PC-3 (cell line): ENCODE measurements at regions not wholly inside any gene's neighbourhood (a gene's known extent, or its start where the extent isn't known, plus 50 kb on each side); places are given as distances from the start of the nearest gene placed in this dataset.

Experiments
- ATAC-seq: fragments of 200-7000 bp; cut with Tn5 transposase; 2 replicates; pipeline ENCODE4 v1.9.1; 2020; ENCODE audit warnings: mild to moderate bottlenecking, moderate library complexity
- BruUV-seq: library from RNA; stranded (reverse); fragments of 400-500 nt; replicated peaks from 2 replicates; lab custom pipeline; 2021; lab: Mats Ljungman, UMichigan
- CTCF ChIA-PET: fragments of 300-600 bp; sonication (Branson Sonifier 250); formaldehyde crosslinking; loops from one replicate; lab custom pipeline; 2022; ENCODE audit warnings: antibody characterized with exemption; lab: Charles Lee
- POLR2A ChIA-PET: fragments of 300-600 bp; sonication (Branson Sonifier 250); formaldehyde crosslinking; loops from one replicate; lab custom pipeline; 2022; ENCODE audit warnings: antibody characterized with exemption; ENCODE audit not compliant: unreplicated experiment; lab: Charles Lee
- DNase-seq: peaks from one replicate; pipeline ENCODE4 v3.0.0-alpha.2; 2015
- H2AFZ ChIP-seq: fragments of 300-600 bp; sonication (generic); 2 replicates; pipeline ENCODE4 v1.6.0; 2016; ENCODE audit warnings: antibody characterized with exemption, low read length
- H3F3A ChIP-seq: fragments of 300-600 bp; sonication (generic); one replicate; pipeline ENCODE4 v1.6.0; 2017; ENCODE audit warnings: antibody characterized with exemption, low read length, control low read depth, mild to moderate bottlenecking; ENCODE audit not compliant: unreplicated experiment
- H3K27ac ChIP-seq: fragments of 300-600 bp; sonication (generic); 2 replicates; pipeline ENCODE4 v1.5.1; 2016; ENCODE audit warnings: mild to moderate bottlenecking, low read length
- H3K27me3 ChIP-seq: fragments of 300-600 bp; sonication (generic); 2 replicates; pipeline ENCODE4 v1.6.1; 2016; ENCODE audit warnings: low read length, mixed read lengths
- H3K36me3 ChIP-seq: fragments of 300-600 bp; sonication (generic); 2 replicates; pipeline ENCODE4 v1.6.1; 2016; ENCODE audit warnings: low read depth, mixed run types, low read length, mixed read lengths
- H3K4me1 ChIP-seq: fragments of 300-600 bp; sonication (generic); 2 replicates; pipeline ENCODE4 v1.5.1; 2016; ENCODE audit warnings: low read length; ENCODE audit not compliant: insufficient read depth
- H3K4me2 ChIP-seq: fragments of 300-600 bp; sonication (generic); 2 replicates; pipeline ENCODE4 v1.6.0; 2016; ENCODE audit warnings: low read length
- H3K4me3 ChIP-seq: fragments of 300-600 bp; sonication (generic); 2 replicates; pipeline ENCODE4 v1.5.1; 2016; ENCODE audit warnings: mild to moderate bottlenecking, low read length, mixed read lengths
- H3K79me2 ChIP-seq: fragments of 300-600 bp; sonication (generic); 2 replicates; pipeline ENCODE4 v1.6.1; 2017; ENCODE audit warnings: low read length, mixed read lengths
- H3K9ac ChIP-seq: fragments of 300-600 bp; sonication (generic); 2 replicates; pipeline ENCODE4 v1.6.0; 2016; ENCODE audit warnings: mild to moderate bottlenecking, low read length
- H3K9me2 ChIP-seq: fragments of 300-600 bp; sonication (generic); replicated peaks from 2 replicates; pipeline ENCODE4 v1.6.1; 2016; ENCODE audit warnings: mixed run types, low read length, mixed read lengths
- H3K9me3 ChIP-seq: fragments of 300-600 bp; sonication (generic); 2 replicates; pipeline ENCODE4 v1.6.1; 2016; ENCODE audit warnings: low read length, mixed read lengths
- H4K20me1 ChIP-seq: fragments of 300-600 bp; sonication (generic); 2 replicates; pipeline ENCODE4 v1.6.1; 2016; ENCODE audit warnings: low read length, mixed read lengths
- CTCF ChIP-seq: fragments of 300-600 bp; sonication (generic); conservative IDR thresholded peaks from 2 replicates; pipeline ENCODE4 v1.5.1; 2017; ENCODE audit warnings: antibody characterized with exemption, low read depth, mild to moderate bottlenecking, low read length
- EZH2 ChIP-seq: fragments of 300-600 bp; sonication (generic); IDR thresholded peaks from one replicate; pipeline ENCODE4 v1.6.1; 2017; ENCODE audit warnings: antibody characterized with exemption, mild to moderate bottlenecking, low read length; ENCODE audit not compliant: unreplicated experiment
- EZH2phosphoT487 ChIP-seq: fragments of 300-600 bp; sonication (generic); IDR thresholded peaks from 2 replicates; pipeline ENCODE4 v1.6.1; 2018; ENCODE audit warnings: mild to moderate bottlenecking, antibody characterized with exemption, low read length, borderline replicate concordance
- intact Hi-C: fragments of 100-400 bp; cut with micrococcal nuclease; formaldehyde crosslinking; loops from 2 replicates; pipeline ENCODE4 v1.9.0; 2023

- Histone ChIP-seq H3F3A (no peaks in the 10 kb centered on the region), H3K9me3 (no peaks in the 10 kb centered on the region), H4K20me1 (no peaks in the 10 kb centered on the region), H3K9me2 (no peaks in the 10 kb centered on the region), H3K27me3 (no peaks in the 10 kb centered on the region), H2AFZ (no peak overlapping the region), H3K36me3 (no peaks in the 10 kb centered on the region), H3K4me3 (no peak overlapping the region), H3K4me1 (peaks cover 37% of the 10 kb centered on the region), H3K27ac (no peak overlapping the region), H3K79me2 (no peaks in the 10 kb centered on the region), H3K9ac (no peak overlapping the region), H3K4me2 (no peak overlapping the region)
- DNase-seq = no peak
- ChIA-PET CTCF (no interaction called here), POLR2A (no interaction called here)
- BruUV-seq = no TSS peak
- no peak for TF ChIP-seq CTCF
- no peak for ATAC-seq
- intact Hi-C loops = no loop called here
These were observed 393.0 kb downstream of the LRRIQ3 start for GRCh38 chr1:73804935-73805334.

DNA sequence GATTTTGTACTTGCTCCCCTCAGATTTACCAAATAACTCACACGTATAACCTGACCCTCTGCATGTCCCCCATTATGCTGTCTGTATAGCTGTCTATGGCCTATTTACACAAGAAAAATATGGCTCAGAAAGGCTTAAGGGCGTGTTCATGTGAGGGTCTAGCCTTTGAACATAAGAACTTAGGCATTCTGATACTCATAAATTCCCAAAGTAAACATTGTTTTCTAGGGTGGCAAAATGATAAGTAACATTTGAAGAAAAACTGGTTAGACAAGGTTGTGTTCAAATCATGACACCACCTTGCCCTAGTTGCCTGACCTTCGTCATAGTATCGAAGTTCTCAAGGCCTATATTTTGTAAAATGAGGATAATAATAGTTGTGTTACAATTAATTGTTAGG is 394.6 kb downstream of the LRRIQ3 start:
- no peak for ATAC-seq
- ChIA-PET CTCF (no interaction called here), POLR2A (no interaction called here)
- Histone ChIP-seq H3K4me3 (no peak overlapping the region), H3K4me1 (peaks cover 42% of the 10 kb centered on the region), H2AFZ (no peak overlapping the region), H3K79me2 (no peaks in the 10 kb centered on the region), H3K27ac (no peak overlapping the region), H3K27me3 (no peaks in the 10 kb centered on the region), H3K36me3 (no peaks in the 10 kb centered on the region), H3K9me3 (no peaks in the 10 kb centered on the region), H4K20me1 (no peaks in the 10 kb centered on the region), H3F3A (no peaks in the 10 kb centered on the region), H3K9ac (no peak overlapping the region), H3K4me2 (peak overlapping the region; percentile 59), H3K9me2 (no peaks in the 10 kb centered on the region)
- intact Hi-C loops = no loop called here
- peak; percentile 86 for DNase-seq
- no TSS peak for BruUV-seq
- TF ChIP-seq EZH2phosphoT487 (no peak), EZH2 (no peak), CTCF (no peak)

- H3K9ac ChIP-seq = no peak overlapping the region
- no peaks in the 10 kb centered on the region for H3F3A ChIP-seq
- H3K79me2 ChIP-seq = no peaks in the 10 kb centered on the region
- H3K9me2 ChIP-seq = no peaks in the 10 kb centered on the region
- TF ChIP-seq EZH2 (no peak), CTCF (no peak), EZH2phosphoT487 (no peak)
- peak overlapping the region; percentile 59; the same call in 1 of the 2 replicates for H3K4me2 ChIP-seq
- H3K27me3 ChIP-seq = no peaks in the 10 kb centered on the region
- BruUV-seq = no TSS peak
- ATAC-seq (no peak), DNase-seq (peak; percentile 40)
- no peaks in the 10 kb centered on the region for H3K9me3 ChIP-seq
- H3K4me3 ChIP-seq = no peak overlapping the region
- no peak overlapping the region for H2AFZ ChIP-seq
- ChIA-PET CTCF (no interaction called here), POLR2A (no interaction called here)
- H4K20me1 ChIP-seq = no peaks in the 10 kb centered on the region
- intact Hi-C loops = no loop called here
- no peak overlapping the region for H3K27ac ChIP-seq
- H3K36me3 ChIP-seq = no peaks in the 10 kb centered on the region
- peaks cover 42% of the 10 kb centered on the region for H3K4me1 ChIP-seq
These were observed 396.0 kb downstream of the LRRIQ3 start for GRCh38 chr1:73801912-73802429.
